T follicular helper cell (primary cell): ENCODE measurements at regions not wholly inside any gene's neighbourhood (a gene's known extent, or its start where the extent isn't known, plus 50 kb on each side); places are given as distances from the start of the nearest gene placed in this dataset.
"Not testable (repeated sequence)": the region's sequence is repeated elsewhere in the genome, so short reads cannot be mapped to it uniquely, and the experiment has no call there.

Experiments
- DNase-seq: peaks from one replicate; pipeline ENCODE4 v3.0.0-alpha.2; 2020; ENCODE audit warnings: low read depth

DNA sequence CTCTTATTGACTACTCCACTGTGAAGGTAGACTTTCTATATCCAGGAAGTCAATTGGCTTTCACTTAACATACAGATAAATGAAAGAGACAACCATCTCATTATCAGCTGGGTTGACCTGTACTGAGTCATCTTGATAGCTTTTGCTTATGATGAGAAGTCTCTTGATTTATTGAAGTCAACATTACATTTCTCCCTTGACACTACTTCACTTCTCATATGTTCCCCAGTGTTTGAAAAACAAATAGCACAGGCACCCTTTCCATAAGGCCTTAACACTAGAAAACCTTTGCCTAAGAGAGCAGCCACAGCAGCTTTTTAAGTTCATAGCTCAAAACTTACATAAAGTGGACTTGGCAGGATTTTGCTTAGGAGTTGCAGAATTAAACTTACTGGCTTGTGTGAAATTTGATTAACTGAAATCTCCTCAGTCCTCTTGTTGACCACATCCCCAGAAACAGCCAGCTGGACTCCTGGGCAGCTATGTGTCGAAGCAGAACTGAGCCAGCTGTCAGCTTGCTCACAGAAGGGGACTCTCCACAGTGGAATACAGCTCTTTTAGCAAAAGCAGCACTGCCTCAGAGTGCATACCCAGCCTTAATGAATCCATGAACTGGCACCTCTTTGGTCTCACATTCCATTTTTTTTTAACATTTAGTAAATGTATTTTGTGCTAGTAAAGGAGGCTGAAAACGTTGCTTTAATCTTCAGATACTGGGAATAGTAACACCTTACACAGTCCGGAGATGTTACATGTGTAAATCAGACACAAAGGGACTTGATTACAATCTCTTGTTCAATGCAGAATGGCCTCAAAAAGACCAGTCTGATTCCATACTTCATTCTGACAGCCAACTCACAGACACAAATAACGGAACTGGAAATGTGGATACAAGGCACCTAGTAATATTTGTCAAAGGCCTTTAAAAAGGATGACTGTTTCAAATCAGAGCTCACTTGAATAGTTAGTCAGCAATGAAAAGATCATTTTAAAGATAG lies 1532.7 kb downstream of the HACE1 start:
- no peak for DNase-seq

GRCh38 chr6:103313432-103313831 lies 1546.3 kb downstream of the HACE1 start:
- DNase-seq, result no peak

DNA sequence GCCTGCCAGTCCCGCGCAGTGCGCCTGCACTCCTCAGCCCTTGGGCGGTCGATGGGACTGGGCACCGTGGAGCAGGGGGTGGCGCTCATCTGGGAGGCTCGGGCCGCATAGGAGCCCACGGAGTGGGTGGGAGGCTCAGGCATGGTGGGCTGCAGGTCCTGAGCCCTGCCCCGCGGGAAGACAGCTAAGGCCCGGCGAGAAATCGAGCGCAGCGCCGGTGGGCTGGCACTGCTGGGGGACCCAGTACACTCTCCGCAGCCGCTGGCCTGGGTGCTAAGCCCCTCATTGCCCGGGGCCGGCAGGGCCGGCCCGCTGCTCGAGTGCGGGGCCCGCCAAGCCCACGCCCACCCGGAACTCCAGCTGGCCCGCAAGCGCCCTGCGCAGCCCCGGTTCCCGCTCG lies 1565.3 kb downstream of the HACE1 start:
- DNase-seq, result not testable (repeated sequence)

GRCh38 chr6:103284835-103285234 lies 1574.9 kb downstream of the HACE1 start:
- DNase-seq, result no peak

GRCh38 chr6:103280417-103280816 lies 1579.3 kb downstream of the HACE1 start:
- DNase-seq, result no peak

- DNase-seq, result no peak
Measured at GRCh38 chr6:103277936-103278335, 1581.8 kb downstream of the HACE1 start.

GRCh38 chr6:103273048-103273447 lies 1586.7 kb downstream of the HACE1 start:
- no peak for DNase-seq

DNA sequence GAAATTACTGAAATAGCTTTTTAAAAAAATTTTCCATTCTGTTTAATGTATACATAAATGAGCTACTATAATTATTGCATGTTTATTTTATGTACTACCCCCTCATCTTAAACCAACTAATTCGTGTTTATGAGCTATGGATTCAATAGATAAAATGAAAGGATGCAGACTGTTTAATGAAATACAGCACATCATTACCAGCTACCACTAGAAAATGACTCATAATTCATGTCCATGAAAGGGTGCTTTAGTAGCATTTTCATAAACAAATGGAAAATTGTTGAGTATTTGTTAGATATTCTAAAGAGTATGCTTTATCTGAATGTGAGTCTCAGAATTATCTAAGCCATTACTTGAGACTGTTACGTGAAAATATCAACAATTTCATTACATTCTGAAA lies 1590.1 kb downstream of the HACE1 start:
- no peak for DNase-seq

GRCh38 chr6:103268335-103268734 lies 1591.4 kb downstream of the HACE1 start:
- DNase-seq, result no peak

- DNase-seq, result no peak
Measured at GRCh38 chr6:103264020-103264419, 1595.7 kb downstream of the HACE1 start.

GRCh38 chr6:103255132-103255531 lies 1604.6 kb downstream of the HACE1 start:
- DNase-seq, result no peak

DNA sequence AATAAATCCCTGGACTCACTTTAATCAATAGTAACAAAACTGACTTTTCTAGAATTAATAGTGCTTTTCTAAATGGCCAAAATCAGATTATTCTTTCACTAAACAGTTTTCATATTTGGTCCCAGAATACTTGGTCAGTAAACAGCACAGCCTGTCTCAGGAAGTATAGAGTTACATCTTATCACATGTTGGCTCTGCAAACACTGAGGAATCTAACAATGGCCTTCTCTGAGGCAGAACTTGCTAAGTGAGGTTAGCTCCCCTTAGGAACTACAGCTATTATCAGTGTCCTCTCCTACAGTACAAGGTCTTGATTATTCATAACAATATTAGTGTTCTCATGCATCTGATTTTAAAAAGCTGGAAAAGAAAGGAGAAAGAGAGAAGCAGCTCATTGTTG lies 1622.8 kb downstream of the HACE1 start:
- DNase-seq, result no peak

DNA sequence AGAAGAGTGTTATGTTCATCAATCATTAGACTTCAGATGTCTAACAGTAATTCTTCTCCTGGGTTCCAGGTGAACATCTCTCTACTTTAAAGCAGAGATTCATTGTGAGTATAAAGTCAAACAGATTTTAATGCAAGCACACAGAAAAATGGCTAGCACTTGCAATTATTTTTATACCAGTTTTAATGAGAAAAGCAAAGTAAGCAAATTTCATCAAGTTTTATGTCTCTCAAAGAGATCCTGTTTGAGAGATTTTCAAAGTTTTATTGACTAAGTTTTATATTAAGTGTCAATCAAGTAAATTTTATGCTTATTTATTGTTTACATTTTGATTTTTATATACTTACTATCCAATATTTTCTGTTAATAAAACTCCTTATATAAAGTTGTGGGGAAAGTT lies 1628.5 kb downstream of the HACE1 start:
- no peak for DNase-seq

GRCh38 chr6:103215847-103216246 lies 1643.9 kb downstream of the HACE1 start:
- no peak for DNase-seq

- no peak for DNase-seq
Measured at GRCh38 chr6:103210686-103211085, 1649.0 kb downstream of the HACE1 start.

DNA sequence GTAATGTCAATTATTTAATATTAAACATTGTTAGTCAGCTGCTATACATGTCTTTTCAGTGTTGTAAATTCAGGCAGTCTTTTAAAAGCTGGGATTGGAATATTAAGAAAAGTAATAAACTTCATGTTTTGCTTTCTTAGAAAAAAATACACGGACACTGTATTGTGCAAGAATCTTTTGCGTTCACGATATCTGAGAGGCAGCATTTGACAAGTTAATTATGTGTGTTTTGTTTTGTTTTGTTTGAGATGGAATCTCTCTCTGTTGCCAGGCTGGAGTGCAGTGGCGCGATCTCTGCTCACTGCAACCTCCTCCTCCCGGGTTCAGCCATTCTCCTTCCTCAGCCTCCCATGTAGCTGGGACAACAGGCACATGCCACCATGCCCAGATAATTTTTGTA lies 1661.3 kb downstream of the HACE1 start:
- no peak for DNase-seq

DNA sequence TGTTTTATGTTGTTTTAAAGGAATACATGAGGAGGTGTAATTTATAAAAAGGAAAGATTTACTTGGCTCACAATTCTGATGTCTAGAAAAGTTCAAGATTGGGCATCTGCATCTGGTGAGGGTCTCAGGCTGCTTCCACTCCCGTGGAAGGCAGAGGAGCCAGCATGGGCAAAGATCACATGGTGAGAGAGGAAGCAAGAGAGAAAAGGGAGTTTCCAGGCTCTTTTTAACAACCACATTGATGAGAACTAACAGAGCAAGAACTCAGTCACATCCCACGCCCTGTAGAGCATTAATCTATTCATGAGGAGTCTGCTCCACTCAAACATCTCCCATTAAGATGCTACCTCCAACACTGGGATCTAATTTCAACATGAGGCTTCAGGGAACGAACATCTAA lies 1666.3 kb downstream of the HACE1 start:
- no peak for DNase-seq

DNA sequence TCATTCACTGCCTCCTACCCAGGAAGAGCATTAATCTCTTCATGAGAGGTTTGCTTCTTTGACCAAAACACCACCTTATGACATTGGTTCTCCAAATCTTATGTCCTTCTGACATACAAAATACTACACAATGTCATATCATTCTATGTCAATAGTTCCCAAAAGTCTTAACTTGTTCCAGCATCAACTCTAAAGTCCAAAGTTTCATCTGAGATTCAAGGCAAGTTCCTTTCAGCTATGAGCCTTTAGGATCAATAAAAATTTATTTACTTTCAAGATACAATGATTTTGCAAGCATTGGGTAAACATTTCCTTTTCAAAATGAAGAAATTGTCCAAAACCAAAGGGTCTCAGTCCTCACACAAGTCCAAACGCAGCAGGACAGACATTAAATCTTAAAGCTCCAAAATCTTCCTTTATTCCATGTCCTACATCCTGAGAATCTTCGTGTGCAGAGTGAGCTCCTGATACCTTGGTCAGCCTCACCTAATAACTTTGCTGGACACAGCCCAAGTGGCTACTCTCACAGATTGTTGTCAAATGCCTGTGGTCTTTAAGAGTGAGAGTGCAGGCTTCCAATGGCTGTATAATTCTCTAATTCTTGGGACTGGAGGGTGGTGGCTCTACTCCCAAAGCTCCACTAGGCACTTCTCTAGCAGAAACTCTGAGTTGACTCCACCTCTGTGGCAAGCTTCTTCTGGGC lies 1668.2 kb downstream of the HACE1 start:
- DNase-seq, result no peak

- no peak for DNase-seq
Measured at GRCh38 chr6:103184776-103185175, 1674.9 kb downstream of the HACE1 start.

DNA sequence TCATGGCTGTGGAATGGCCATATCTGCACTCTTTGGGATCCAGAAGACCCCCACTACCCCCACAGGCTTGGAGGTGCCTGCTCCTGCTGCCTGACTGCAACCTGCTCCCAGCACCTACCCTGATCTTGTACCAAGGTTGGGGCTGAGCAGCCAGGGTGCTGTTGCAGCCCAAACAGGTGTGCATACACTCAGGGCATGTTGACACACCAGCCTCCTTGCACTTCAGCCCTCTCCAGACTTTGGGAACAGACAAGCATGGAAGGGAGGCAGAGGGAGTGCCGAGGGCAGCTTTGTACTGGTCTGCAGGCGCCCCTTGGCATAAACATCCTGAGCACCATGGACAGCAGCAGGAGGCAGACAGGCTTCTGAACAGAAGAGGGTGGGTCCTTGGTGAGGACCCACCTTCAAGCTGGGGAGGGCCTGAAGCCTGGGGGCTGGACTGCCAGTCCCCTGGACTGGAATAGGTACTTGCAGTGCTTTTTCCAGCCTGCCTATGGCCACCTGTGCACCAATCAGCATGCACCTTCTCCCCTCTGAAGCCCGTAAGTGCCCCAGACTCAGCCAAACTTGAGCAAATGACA lies 1675.8 kb downstream of the HACE1 start:
- DNase-seq, result no peak

DNA sequence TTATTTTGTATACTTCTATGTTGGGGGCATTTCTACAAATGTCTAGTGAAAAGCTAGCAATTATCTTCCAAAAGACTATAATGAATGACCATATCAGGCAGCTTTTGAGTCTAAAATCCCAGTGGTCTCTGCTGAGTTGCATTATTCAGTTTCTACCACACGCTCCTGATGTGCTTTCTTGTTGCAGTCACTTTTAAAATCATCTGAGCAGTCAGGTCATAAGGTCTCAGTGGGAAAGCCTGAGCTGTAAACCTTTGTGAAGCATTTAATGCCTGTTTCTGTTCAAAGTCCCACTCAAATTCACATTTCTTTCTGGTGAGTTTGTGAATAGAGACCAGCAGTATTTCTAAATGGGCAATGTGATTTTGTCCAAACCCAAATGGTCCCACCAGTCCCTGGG lies 1681.5 kb downstream of the HACE1 start:
- no peak for DNase-seq

GRCh38 chr6:103177791-103178190 lies 1681.9 kb downstream of the HACE1 start:
- no peak for DNase-seq

DNA sequence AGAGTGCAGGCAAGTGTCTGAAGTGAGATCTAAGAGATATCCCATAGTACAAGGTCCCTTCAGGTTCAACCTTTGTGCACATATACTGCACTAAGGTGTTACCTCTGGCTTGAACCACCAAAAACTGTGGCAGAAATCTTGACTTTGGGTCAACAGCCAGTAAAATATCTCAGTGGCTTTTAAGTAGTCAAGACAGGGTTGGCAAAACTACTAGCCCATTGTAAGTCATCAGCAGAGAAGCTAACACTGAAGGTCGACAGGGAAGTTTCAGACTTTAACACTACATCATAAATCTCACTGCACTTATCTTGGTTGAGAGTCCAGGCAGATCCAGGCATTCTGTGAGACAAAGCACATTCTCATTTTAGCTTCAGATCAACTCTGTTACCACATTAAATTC lies 1684.7 kb downstream of the HACE1 start:
- DNase-seq, result no peak
